Muscle of back (tissue), 3 donors: ENCODE measurements at regions not wholly inside any gene's neighbourhood (a gene's known extent, or its start where the extent isn't known, plus 50 kb on each side); places are given as distances from the start of the nearest gene placed in this dataset.
"Not testable (repeated sequence)": the region's sequence is repeated elsewhere in the genome, so short reads cannot be mapped to it uniquely, and the experiment has no call there.

Experiments
- DNase-seq, 3 donors: peaks; one replicate each; pipeline versions ENCODE4 v3.0.0 to v3.0.0-alpha.2; 2013

DNA sequence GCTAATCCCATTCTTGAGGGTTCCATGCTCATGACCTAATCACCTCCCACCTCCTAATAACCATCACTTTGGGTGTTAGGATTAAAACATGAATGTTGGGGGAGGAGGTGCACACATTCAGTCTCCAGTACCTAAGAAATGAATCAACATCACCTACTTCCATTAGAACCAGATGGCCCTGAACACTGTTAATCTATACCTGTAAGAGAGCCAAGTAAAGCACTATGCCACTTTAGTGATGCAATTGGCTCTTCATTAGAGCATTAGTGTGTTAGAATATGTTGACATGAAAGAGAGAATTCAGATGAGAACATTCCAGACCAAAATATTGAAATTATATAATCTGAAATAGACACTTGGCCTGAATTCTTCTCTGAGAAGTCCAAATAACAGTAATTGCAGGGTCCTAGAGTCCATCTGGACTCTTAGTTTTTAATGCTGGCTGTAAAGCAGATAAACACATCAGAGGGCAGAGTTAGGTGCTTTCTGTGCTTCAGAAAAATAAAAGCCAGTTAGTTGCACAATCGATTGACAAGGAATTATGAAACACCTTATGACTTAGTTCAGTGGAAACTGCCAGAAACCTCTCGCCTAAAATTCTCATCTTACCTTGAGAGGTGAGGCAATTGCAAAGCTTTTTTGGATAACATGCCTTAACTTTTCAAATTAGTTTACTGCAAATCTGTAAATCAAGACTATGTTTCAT is 923.7 kb downstream of the SLC4A3 start:
- DNase-seq, result no peak

GRCh38 chr2:220552790-220553535 is 925.5 kb downstream of the SLC4A3 start:
- no peak for DNase-seq

- no peak for DNase-seq
These were observed 928.7 kb downstream of the SLC4A3 start for GRCh38 chr2:220555961-220556630.

DNA sequence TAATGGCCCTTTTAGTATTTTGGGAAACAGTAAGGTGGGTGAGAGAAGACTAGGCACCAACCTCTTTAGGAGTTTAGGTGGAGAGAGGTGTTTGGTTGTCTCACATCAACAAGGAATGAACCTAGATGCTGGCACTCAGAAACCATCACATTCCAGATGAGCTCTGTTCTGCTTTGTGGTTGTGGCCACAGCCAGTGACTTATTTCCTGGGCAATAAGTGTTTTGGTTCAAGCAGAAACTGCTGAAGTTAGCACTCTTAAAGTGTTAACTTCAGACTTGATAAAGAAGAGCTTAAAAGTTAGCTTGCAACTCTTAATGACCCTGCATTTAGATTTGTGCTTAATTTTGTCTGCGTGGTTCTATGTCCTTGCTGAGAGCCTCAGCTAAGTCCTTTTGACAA is 929.2 kb downstream of the SLC4A3 start:
- DNase-seq, result peak in 1 of 3 donors; percentile 28

GRCh38 chr2:220560192-220560591 is 932.8 kb downstream of the SLC4A3 start:
- no peak for DNase-seq

- no peak for DNase-seq
These were observed 935.1 kb downstream of the SLC4A3 start for GRCh38 chr2:220562375-220563140.

GRCh38 chr2:220568296-220568695 is 940.9 kb downstream of the SLC4A3 start:
- DNase-seq, result peak; percentile 58 to 87 (median 58)

DNA sequence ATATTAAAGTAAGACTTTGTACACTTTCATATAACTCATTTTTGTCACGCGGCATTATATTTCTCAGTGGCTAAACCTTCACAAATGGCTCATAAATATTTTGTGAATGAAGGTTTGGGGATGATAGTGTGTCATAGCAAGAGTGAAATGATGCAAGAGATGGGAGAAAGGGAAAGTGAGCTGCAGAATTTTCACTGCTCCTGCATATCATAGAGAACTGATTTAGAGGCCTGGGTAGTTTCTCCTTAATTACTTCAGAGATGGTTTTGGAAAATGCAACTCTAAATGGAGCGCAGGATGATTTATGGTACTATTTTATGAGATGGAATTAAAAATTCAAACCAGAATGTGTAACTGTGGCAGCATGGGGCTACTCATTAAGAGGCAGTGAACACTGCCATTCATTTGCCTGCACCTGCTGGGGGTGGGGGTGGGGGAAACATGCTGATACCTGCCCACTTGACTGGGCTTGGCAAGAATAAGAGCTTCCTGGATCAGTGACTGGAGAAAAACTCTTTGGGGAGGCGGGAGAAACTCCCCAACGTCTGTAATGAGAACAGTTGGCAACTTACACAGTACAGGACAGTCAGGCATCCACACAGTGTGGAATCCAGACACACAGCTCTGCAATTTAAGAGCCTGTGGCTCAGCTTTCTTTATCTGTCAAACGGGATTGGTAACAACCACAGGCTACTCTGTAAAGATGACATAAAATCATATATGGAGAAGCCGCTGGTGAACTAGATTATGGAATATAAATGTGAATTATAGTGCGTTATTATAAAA is 941.9 kb downstream of the SLC4A3 start:
- peak in 1 of 3 donors; percentile 54 for DNase-seq

DNA sequence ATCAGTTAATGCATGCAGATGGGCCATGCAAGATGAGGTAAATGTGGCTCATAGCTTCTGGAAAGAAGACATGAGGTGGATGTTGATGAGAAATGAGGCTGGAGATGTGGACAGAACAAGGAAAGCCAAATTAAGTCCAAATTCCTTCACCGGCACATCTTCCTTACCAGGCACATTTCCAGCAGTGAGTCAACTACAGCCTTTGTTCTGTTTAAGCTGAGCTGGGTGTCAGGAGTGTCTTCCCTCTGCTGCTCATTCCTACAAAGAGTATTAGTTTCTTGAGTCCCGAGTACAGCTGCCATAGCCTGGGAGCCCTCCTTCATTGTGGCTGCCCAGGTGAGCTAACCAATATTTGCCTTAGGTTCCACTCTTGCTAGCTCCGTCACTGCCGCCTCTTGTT is 945.0 kb downstream of the SLC4A3 start:
- DNase-seq, result no peak

DNA sequence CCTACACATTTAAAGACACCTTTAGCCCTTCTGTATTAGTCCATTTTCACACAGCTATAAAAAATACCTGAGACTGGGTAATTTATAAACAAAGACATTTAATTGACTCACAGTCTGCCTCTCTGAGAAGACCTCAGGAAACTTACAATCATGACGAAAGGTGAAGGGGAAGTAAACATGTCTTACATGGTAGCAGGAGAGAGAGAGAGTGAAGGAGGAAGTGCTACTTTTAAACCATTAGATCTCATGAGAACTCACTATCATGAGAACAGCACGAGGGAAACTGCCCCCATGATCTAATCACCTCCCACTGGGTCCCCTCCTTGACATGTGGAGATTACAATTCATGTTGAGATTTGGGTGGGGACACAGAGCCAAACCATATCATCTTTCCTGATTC is 946.6 kb downstream of the SLC4A3 start:
- DNase-seq, result no peak

- DNase-seq, result no peak
These were observed 948.5 kb downstream of the SLC4A3 start for GRCh38 chr2:220575963-220576362.

GRCh38 chr2:220579452-220579851 is 952.0 kb downstream of the SLC4A3 start:
- DNase-seq, result no peak

GRCh38 chr2:220580113-220580512 is 952.7 kb downstream of the SLC4A3 start:
- DNase-seq, result no peak

GRCh38 chr2:220583725-220584124 is 956.3 kb downstream of the SLC4A3 start:
- DNase-seq, result no peak

DNA sequence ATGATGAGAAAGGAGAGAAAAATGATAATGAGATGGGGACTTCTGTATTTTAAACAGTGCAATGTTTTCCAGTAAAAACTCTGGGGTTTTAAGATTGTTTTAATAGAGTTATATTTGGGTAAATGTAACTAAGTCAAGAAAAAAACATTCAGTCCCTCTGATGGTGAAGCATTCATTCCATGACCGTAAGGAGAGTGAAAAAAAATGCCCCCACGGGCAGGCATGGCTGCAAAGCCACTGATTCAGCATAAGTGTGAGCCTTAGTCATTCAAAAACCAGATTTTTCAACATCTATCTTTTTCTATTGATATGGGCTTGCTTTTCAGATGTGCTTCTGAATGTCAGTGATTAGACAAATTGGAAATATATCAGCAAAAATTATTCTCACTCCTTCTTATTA is 957.8 kb downstream of the SLC4A3 start:
- no peak for DNase-seq

DNA sequence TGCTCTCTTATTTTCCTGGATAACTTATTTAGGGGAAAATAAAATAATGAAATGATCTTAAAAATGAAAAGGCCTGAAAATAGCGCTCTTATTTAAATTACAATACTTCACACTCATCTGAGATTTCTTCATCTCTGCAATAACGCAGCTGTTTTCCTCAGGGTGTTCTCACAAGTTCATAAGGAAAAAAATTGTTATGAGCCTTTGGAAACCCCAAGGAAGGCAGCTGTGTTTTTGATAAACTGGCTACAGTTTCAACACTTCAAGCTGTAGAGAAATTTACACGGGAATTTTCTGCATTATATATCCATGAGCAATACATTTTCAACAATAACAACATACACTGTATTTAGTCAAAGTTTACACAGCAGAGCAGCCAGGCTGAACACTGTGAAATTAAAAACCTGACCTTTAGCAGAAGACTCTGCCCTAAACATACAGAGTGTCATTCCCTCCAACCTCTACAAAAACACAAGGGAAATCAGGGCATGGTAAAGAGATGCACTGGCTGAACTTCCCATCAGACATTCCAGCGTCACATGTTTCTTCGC is 959.6 kb downstream of the SLC4A3 start:
- peak; percentile 75 to 91 (median 77) for DNase-seq

DNA sequence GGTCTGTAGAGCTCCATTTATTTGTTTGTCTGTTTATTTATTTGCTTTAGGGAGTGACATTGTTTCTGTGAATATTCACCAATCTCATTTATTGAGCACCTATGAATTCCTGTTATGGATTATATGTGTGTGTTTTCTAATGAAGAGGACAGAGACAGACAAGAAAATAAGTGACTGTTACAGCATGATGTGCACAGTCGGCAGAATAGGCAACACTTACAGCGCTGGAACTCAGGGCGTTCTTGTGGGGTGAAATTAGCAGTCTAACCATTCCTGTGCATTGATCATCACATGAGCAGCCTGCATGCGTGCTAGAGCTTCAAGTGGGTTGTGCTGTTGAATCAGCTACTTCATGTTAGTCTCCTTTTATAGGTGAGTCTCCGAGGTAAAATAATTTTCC is 960.7 kb downstream of the SLC4A3 start:
- no peak for DNase-seq

DNA sequence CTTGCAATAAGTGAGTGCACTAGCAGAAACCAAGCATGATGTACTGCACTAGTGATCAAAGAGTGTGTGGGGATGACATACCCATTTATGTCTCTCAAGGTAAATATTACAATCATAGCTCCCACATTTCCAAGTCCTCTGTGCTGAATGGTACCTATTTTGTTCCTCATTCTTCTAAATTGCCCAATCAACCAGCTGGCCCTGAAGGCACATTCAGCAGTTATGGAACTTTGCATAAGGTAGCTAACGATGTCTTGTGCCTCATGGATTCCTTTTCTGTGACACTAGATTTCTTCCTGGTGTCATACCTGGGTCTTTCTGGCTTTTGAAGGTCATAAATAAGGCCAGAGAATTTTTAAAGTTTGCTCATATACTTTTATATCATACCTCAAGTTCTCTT is 963.0 kb downstream of the SLC4A3 start:
- no peak for DNase-seq

DNA sequence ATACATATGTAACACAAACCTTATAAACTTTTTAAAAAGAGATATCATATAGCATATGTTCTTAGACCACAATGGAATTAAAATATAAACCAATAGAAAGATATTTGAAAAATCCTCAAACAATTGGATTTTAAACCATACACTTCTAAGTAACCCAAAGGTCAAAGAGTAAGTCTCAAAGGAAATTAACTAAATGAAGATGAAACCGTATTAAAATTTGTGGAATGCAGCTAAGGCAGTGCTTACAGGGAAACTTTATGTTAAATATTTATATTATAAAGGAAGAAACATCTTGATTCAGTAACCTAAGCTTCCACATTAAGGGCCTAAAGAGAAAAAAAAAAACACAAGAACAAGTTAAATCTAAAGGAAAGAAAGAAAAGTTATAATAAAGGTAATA is 966.1 kb downstream of the SLC4A3 start:
- DNase-seq, result no peak

GRCh38 chr2:220601674-220602073 is 970.4 kb downstream of the EPHA4 start:
- no peak for DNase-seq

- DNase-seq, result not testable (repeated sequence)
These were observed 959.1 kb downstream of the EPHA4 start for GRCh38 chr2:220613004-220613403.
